SH-SY5Y (cell line): ENCODE measurements at regions not wholly inside any gene's neighbourhood (a gene's known extent, or its start where the extent isn't known, plus 50 kb on each side); places are given as distances from the start of the nearest gene placed in this dataset.

Experiments used
- GATA2 ChIP-seq: IDR thresholded peaks from 2 replicates; pipeline ENCODE4 v1.6.1; 2011; ENCODE audit warnings: mild to moderate bottlenecking, low read depth, low read length
- GATA3 ChIP-seq: IDR thresholded peaks from 2 replicates; pipeline ENCODE4 v1.6.1; 2011; ENCODE audit warnings: low read depth, mild to moderate bottlenecking, low read length, moderate library complexity

GRCh38 chr4:180812783-180813182 is 1430.4 kb upstream of the TENM3 start:
- no peak for TF ChIP-seq GATA2
- no peak for TF ChIP-seq GATA3
